Osteocyte (in vitro differentiated cells): ENCODE measurements at regions not wholly inside any gene's neighbourhood (a gene's known extent, or its start where the extent isn't known, plus 50 kb on each side); places are given as distances from the start of the nearest gene placed in this dataset.

Source experiments
- DNase-seq: peaks from one replicate; pipeline ENCODE4 v3.0.0; 2021; ENCODE audit warnings: mixed read lengths; ENCODE audit not compliant: unreplicated experiment; ENCODE audit errors: extremely low spot score
- H3K27ac Mint-ChIP-seq: one replicate; pipeline ENCODE4 v1.8.0; 2021; ENCODE audit warnings: mild to moderate bottlenecking, mixed read lengths; ENCODE audit not compliant: unreplicated experiment
- H3K27me3 Mint-ChIP-seq: one replicate; pipeline ENCODE4 v1.8.0; 2021; ENCODE audit warnings: mixed read lengths; ENCODE audit not compliant: unreplicated experiment
- H3K36me3 Mint-ChIP-seq: one replicate; pipeline ENCODE4 v1.8.0; 2021; ENCODE audit warnings: mixed read lengths; ENCODE audit not compliant: unreplicated experiment
- H3K4me1 Mint-ChIP-seq: one replicate; pipeline ENCODE4 v1.8.0; 2021; ENCODE audit warnings: mixed read lengths; ENCODE audit not compliant: unreplicated experiment
- H3K4me3 Mint-ChIP-seq: one replicate; pipeline ENCODE4 v1.8.0; 2021; ENCODE audit warnings: mild to moderate bottlenecking, moderate library complexity, mixed read lengths; ENCODE audit not compliant: unreplicated experiment
- H3K9me3 Mint-ChIP-seq: one replicate; pipeline ENCODE4 v1.8.0; 2021; ENCODE audit warnings: mixed read lengths; ENCODE audit not compliant: unreplicated experiment
- CTCF ChIP-seq: fragments of 200-600 bp; sonication (generic); IDR thresholded peaks from 2 replicates; pipeline ENCODE4 v1.5.0; 2021; ENCODE audit warnings: antibody characterized with exemption, mild to moderate bottlenecking, moderate library complexity

- H3K36me3 Mint-ChIP-seq = no peaks in the 10 kb centered on the region
- DNase-seq = no peak
- TF ChIP-seq CTCF = no peak
- H3K4me1 Mint-ChIP-seq = no peaks in the 10 kb centered on the region
- no peak overlapping the region for H3K27ac Mint-ChIP-seq
- no peaks in the 10 kb centered on the region for H3K27me3 Mint-ChIP-seq
- H3K4me3 Mint-ChIP-seq = no peak overlapping the region
- H3K9me3 Mint-ChIP-seq = no peaks in the 10 kb centered on the region
Measured at GRCh38 chr10:118408181-118408580, 66.1 kb upstream of the FAM204A start.

- no peaks in the 10 kb centered on the region for H3K4me1 Mint-ChIP-seq
- no peaks in the 10 kb centered on the region for H3K36me3 Mint-ChIP-seq
- no peak for TF ChIP-seq CTCF
- H3K4me3 Mint-ChIP-seq = no peak overlapping the region
- no peaks in the 10 kb centered on the region for H3K9me3 Mint-ChIP-seq
- no peaks in the 10 kb centered on the region for H3K27me3 Mint-ChIP-seq
- no peak for DNase-seq
- no peak overlapping the region for H3K27ac Mint-ChIP-seq
Measured at GRCh38 chr10:118407777-118408176, 65.7 kb upstream of the FAM204A start.

GRCh38 chr10:118407026-118407425, 64.9 kb upstream of the FAM204A start:
- no peak for TF ChIP-seq CTCF
- H3K4me3 Mint-ChIP-seq = no peak overlapping the region

GRCh38 chr10:118405928-118406327, 63.8 kb upstream of the FAM204A start:
- Mint-ChIP-seq H3K36me3 (no peaks in the 10 kb centered on the region), H3K27ac (no peak overlapping the region), H3K4me1 (no peaks in the 10 kb centered on the region), H3K27me3 (no peaks in the 10 kb centered on the region), H3K9me3 (no peaks in the 10 kb centered on the region), H3K4me3 (no peak overlapping the region)
- no peak for DNase-seq
- TF ChIP-seq CTCF = no peak

More at GRCh38 chr10:118407026-118407425, 64.9 kb upstream of the FAM204A start:
- Mint-ChIP-seq H3K27ac (no peak overlapping the region), H3K9me3 (no peaks in the 10 kb centered on the region), H3K4me1 (no peaks in the 10 kb centered on the region), H3K36me3 (no peaks in the 10 kb centered on the region), H3K27me3 (no peaks in the 10 kb centered on the region)
- DNase-seq = no peak

- no peaks in the 10 kb centered on the region for H3K4me1 Mint-ChIP-seq
Measured at GRCh38 chr10:118403967-118404366, 61.8 kb upstream of the FAM204A start.

More at GRCh38 chr10:118403967-118404366, 61.8 kb upstream of the FAM204A start:
- H3K36me3 Mint-ChIP-seq = no peaks in the 10 kb centered on the region
- no peaks in the 10 kb centered on the region for H3K27me3 Mint-ChIP-seq
- TF ChIP-seq CTCF = no peak
- H3K4me3 Mint-ChIP-seq = no peak overlapping the region
- no peak overlapping the region for H3K27ac Mint-ChIP-seq
- no peaks in the 10 kb centered on the region for H3K9me3 Mint-ChIP-seq
- no peak for DNase-seq
